HG02981 (cell line): ENCODE measurements at regions not wholly inside any gene's neighbourhood (a gene's known extent, or its start where the extent isn't known, plus 50 kb on each side); places are given as distances from the start of the nearest gene placed in this dataset.

Source experiments
- ATAC-seq: cut with Tn5 transposase; IDR thresholded peaks from one replicate; pipeline ENCODE4 v1.9.1; 2021; ENCODE audit warnings: mild to moderate bottlenecking, moderate library complexity; ENCODE audit not compliant: unreplicated experiment

GRCh38 chr11:115672412-115672811 lies 168.2 kb upstream of the CADM1 start:
- no peak for ATAC-seq

GRCh38 chr11:115670538-115671205 lies 166.5 kb upstream of the CADM1 start:
- ATAC-seq, result no peak

- no peak for ATAC-seq
Observed at GRCh38 chr11:115665958-115666357, 161.7 kb upstream of the CADM1 start.

GRCh38 chr11:115665175-115665821 lies 161.1 kb upstream of the CADM1 start:
- ATAC-seq, result no peak

GRCh38 chr11:115664313-115664712 lies 160.1 kb upstream of the CADM1 start:
- ATAC-seq, result no peak

- ATAC-seq, result no peak
Observed at GRCh38 chr11:115663790-115664189, 159.6 kb upstream of the CADM1 start.

GRCh38 chr11:115660030-115660805 lies 156.0 kb upstream of the CADM1 start:
- ATAC-seq, result no peak

- no peak for ATAC-seq
Observed at GRCh38 chr11:115659061-115659963, 155.1 kb upstream of the CADM1 start.

- ATAC-seq, result no peak
Observed at GRCh38 chr11:115657586-115657985, 153.4 kb upstream of the CADM1 start.

GRCh38 chr11:115656669-115657068 lies 152.5 kb upstream of the CADM1 start:
- no peak for ATAC-seq

- no peak for ATAC-seq
Observed at GRCh38 chr11:115656041-115656440, 151.8 kb upstream of the CADM1 start.

GRCh38 chr11:115654792-115655191 lies 150.6 kb upstream of the CADM1 start:
- ATAC-seq, result no peak

GRCh38 chr11:115653926-115654325 lies 149.7 kb upstream of the CADM1 start:
- ATAC-seq, result no peak

GRCh38 chr11:115653076-115653475 lies 148.9 kb upstream of the CADM1 start:
- no peak for ATAC-seq

- no peak for ATAC-seq
Observed at GRCh38 chr11:115652496-115652895, 148.3 kb upstream of the CADM1 start.

- ATAC-seq, result no peak
Observed at GRCh38 chr11:115652094-115652493, 147.9 kb upstream of the CADM1 start.

- ATAC-seq, result no peak
Observed at GRCh38 chr11:115649461-115649860, 145.2 kb upstream of the CADM1 start.

- no peak for ATAC-seq
Observed at GRCh38 chr11:115645631-115646317, 141.6 kb upstream of the CADM1 start.

GRCh38 chr11:115644856-115645255 lies 140.6 kb upstream of the CADM1 start:
- no peak for ATAC-seq

GRCh38 chr11:115643549-115644270 lies 139.5 kb upstream of the CADM1 start:
- no peak for ATAC-seq
